GM12873 (cell line): ENCODE measurements at regions not wholly inside any gene's neighbourhood (a gene's known extent, or its start where the extent isn't known, plus 50 kb on each side); places are given as distances from the start of the nearest gene placed in this dataset.

Experiments
- CTCF ChIP-seq: IDR thresholded peaks from 2 replicates; pipeline ENCODE4 v1.5.1; 2012; ENCODE audit warnings: low read depth, mild to moderate bottlenecking, moderate library complexity, low read length, control low read depth; ENCODE audit not compliant: insufficient read depth; ENCODE audit errors: missing control alignments

DNA sequence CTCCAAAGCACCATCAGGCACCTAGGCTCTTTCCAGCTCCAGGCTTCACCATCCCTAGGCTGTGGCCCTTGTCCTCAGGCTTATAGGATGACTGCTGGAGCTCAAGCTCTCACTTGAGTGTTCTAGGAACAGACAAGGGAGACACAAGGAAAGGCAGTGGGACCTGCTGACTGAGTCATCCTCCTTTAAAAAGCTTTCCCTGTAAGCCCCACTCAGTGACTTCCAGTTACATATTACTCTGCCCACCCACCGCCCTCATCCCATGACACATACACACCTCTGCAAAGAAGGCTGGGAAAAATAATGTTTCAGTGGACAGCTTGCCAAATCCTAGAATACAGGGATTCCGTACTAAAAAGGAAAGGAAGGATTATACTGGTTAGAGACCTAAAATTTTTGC lies 154.2 kb upstream of the ZNF366 start:
- no peak for TF ChIP-seq CTCF

DNA sequence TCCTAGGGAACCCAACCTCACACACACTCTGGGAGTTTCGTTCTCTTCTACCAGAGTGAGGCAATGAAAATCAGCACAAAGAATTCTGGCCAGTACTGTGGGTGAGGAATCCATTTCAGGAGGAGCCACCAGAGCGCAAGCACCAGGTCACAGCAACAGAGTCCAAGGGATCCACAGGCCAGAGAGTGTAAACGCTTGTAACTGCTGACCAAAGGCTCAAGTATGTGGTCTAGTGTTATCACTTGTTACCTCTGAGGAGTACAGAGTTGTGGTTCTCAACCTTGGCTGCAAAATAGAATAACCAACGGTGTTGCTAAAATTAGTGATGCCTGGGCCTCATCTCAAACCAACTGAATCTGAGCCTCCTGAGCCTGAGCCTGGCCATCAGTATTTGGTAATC lies 152.5 kb upstream of the ZNF366 start:
- no peak for TF ChIP-seq CTCF

- no peak for TF ChIP-seq CTCF
Observed at GRCh38 chr5:72658761-72659540, 151.7 kb upstream of the ZNF366 start.

- TF ChIP-seq CTCF, result no peak
Observed at GRCh38 chr5:72658161-72658560, 151.0 kb upstream of the ZNF366 start.

- no peak for TF ChIP-seq CTCF
Observed at GRCh38 chr5:72656756-72657513, 149.7 kb upstream of the ZNF366 start.

- TF ChIP-seq CTCF, result no peak
Observed at GRCh38 chr5:72656331-72656730, 149.1 kb upstream of the ZNF366 start.

- TF ChIP-seq CTCF, result no peak
Observed at GRCh38 chr5:72654231-72654630, 147.0 kb upstream of the ZNF366 start.
